HepG2 (cell line): ENCODE measurements at regions not wholly inside any gene's neighbourhood (a gene's known extent, or its start where the extent isn't known, plus 50 kb on each side); places are given as distances from the start of the nearest gene placed in this dataset.

Source experiments
- ATAC-seq: fragments of 200-7000 bp; cut with Tn5 transposase; 3 replicates; pipeline ENCODE4 v1.9.1; 2020; ENCODE audit warnings: mild to moderate bottlenecking, moderate library complexity
- BruUV-seq: library from RNA; stranded (reverse); fragments of 400-500 nt; replicated peaks from 2 replicates; lab custom pipeline; 2021; lab: Mats Ljungman, UMichigan
- CTCF ChIA-PET: fragments of 300-600 bp; formaldehyde crosslinking; extraction: SDS; loops from one replicate; lab custom pipeline; 2021; ENCODE audit warnings: low total read pairs, inconsistent platforms, low intra/inter-chr PET ratio; lab: Yijun Ruan, JAX
- POLR2A ChIA-PET: fragments of 350-600 bp; sonication (Branson Sonifier 250); formaldehyde crosslinking; loops from one replicate; lab custom pipeline; 2020; ENCODE audit warnings: antibody characterized with exemption, inconsistent platforms; lab: Yijun Ruan, JAX
- DNase-seq: peaks from one replicate; pipeline ENCODE4 v3.0.0-alpha.2; 2015; ENCODE audit warnings: low spot score
- FAIRE-seq: peaks from 3 replicates; lab custom pipeline; 2011; peaks lifted over from hg19 to GRCh38; lab: Jason Lieb, UNC
- H2AFZ ChIP-seq: one replicate; pipeline ENCODE4 v1.6.1; 2011; ENCODE audit warnings: low read length, inconsistent platforms
- H3K27ac ChIP-seq: fragments of 300-600 bp; 3 replicates; pipeline ENCODE4 v1.8.0; 2011; ENCODE audit warnings: mixed run types, mild to moderate bottlenecking, mixed read lengths, low read length, inconsistent platforms; ENCODE audit not compliant: insufficient read depth; ENCODE audit errors: extremely low read length
- H3K27me3 ChIP-seq, 2 experiments: fragments of 200-600 bp in 1 of 2; 2 replicates in 1 of 2; 3 replicates in 1 of 2; pipeline versions ENCODE4 v1.6.0 to v1.8.0; 2011; ENCODE audit warnings: low read length in 2 of 2, mild to moderate bottlenecking in 2 of 2, moderate library complexity in 2 of 2, inconsistent platforms in 1 of 2; ENCODE audit not compliant: insufficient read depth in 2 of 2, control insufficient read depth in 1 of 2
- H3K36me3 ChIP-seq, 2 experiments: fragments of 200-600 bp in 1 of 2; replicated peaks in 1 of 2; 2 replicates in 1 of 2; 3 replicates in 1 of 2; pipeline versions ENCODE4 v1.5.1 to v1.8.0; 2011; ENCODE audit warnings: low read length in 2 of 2, inconsistent platforms in 1 of 2; ENCODE audit not compliant: insufficient read depth in 2 of 2, control insufficient read depth in 1 of 2
- H3K4me1 ChIP-seq: 2 replicates; pipeline ENCODE4 v1.5.1; 2012; ENCODE audit warnings: low read length, inconsistent platforms; ENCODE audit not compliant: insufficient read depth
- H3K4me2 ChIP-seq: 2 replicates; pipeline ENCODE4 v1.6.0; 2011; ENCODE audit warnings: low read depth, low read length, inconsistent platforms
- H3K4me3 ChIP-seq, 3 experiments: fragments of 200-600 bp in 1 of 3; sonication (generic), shearing (Covaris generic) in 1 of 3; replicated peaks in 1 of 3; 2 replicates each; pipeline ENCODE4 v1.5.1; 2011 to 2016; ENCODE audit warnings: low read length in 3 of 3, inconsistent platforms in 2 of 3, low read depth in 2 of 3, mild to moderate bottlenecking in 2 of 3, control low read depth in 1 of 3, mixed read lengths in 1 of 3; ENCODE audit not compliant: insufficient read depth in 1 of 3
- H3K79me2 ChIP-seq: one replicate; pipeline ENCODE4 v1.6.1; 2011; ENCODE audit warnings: low read length, inconsistent platforms; ENCODE audit not compliant: insufficient read depth
- H3K9ac ChIP-seq: 2 replicates; pipeline ENCODE4 v1.6.0; 2011; ENCODE audit warnings: mild to moderate bottlenecking, low read depth, low read length, inconsistent platforms; ENCODE audit not compliant: insufficient read depth
- H3K9me3 ChIP-seq: 2 replicates; pipeline ENCODE4 v1.5.1; 2012; ENCODE audit warnings: mild to moderate bottlenecking, low read length
- H4K20me1 ChIP-seq: 2 replicates; pipeline ENCODE4 v1.6.0; 2011; ENCODE audit warnings: inconsistent platforms, mild to moderate bottlenecking, low read length, moderate library complexity; ENCODE audit not compliant: insufficient read depth
- CENPBD1 ChIP-seq: sonication (generic); formaldehyde crosslinking; IDR thresholded peaks from 2 replicates; pipeline ENCODE4 v1.8.0; 2022; ENCODE audit warnings: missing genetic modification reagents, low read depth, mild to moderate bottlenecking, borderline replicate concordance
- CENPX ChIP-seq: sonication (generic); formaldehyde crosslinking; IDR thresholded peaks from 2 replicates; pipeline ENCODE4 v1.9.0; 2021; ENCODE audit warnings: mild to moderate bottlenecking, missing genetic modification reagents, moderate library complexity
- CTCF ChIP-seq: sonication (generic); formaldehyde crosslinking; IDR thresholded peaks from 2 replicates; pipeline ENCODE4 v1.5.0; 2020; ENCODE audit warnings: mild to moderate bottlenecking, missing genetic modification reagents, moderate library complexity
- E2F2 ChIP-seq: sonication (generic); formaldehyde crosslinking; IDR thresholded peaks from 2 replicates; pipeline ENCODE4 v1.4.0; 2020; ENCODE audit warnings: missing genetic modification reagents, borderline replicate concordance
- ELK4 ChIP-seq: sonication (generic); formaldehyde crosslinking; IDR thresholded peaks from 2 replicates; pipeline ENCODE4 v1.9.0; 2021; ENCODE audit warnings: missing genetic modification reagents, borderline replicate concordance
- FOXJ3 ChIP-seq: sonication (generic); formaldehyde crosslinking; IDR thresholded peaks from 2 replicates; pipeline ENCODE4 v1.4.0; 2020; ENCODE audit warnings: missing genetic modification reagents, mild to moderate bottlenecking, borderline replicate concordance
- GATAD2A ChIP-seq: IDR thresholded peaks from 2 replicates; pipeline ENCODE4 v1.6.1; 2016
- JARID2 ChIP-seq: sonication (generic); formaldehyde crosslinking; IDR thresholded peaks from 2 replicates; pipeline ENCODE4 v1.8.1; 2023; ENCODE audit warnings: missing genetic modification reagents, inconsistent platforms; ENCODE audit not compliant: insufficient replicate concordance
- KLF13 ChIP-seq: sonication (generic); formaldehyde crosslinking; IDR thresholded peaks from 2 replicates; pipeline ENCODE4 v1.4.0; 2020; ENCODE audit warnings: mild to moderate bottlenecking, missing genetic modification reagents
- PRMT3 ChIP-seq: sonication (generic); formaldehyde crosslinking; IDR thresholded peaks from 2 replicates; pipeline ENCODE4 v1.8.1; 2022; ENCODE audit warnings: low read depth, mild to moderate bottlenecking, moderate library complexity, missing genetic modification reagents, borderline replicate concordance
- TMF1 ChIP-seq: sonication (generic); formaldehyde crosslinking; IDR thresholded peaks from 2 replicates; pipeline ENCODE4 v1.8.1; 2022; ENCODE audit warnings: low read depth, missing genetic modification reagents
- ZKSCAN8 ChIP-seq: IDR thresholded peaks from 2 replicates; pipeline ENCODE4 v1.6.1; 2016; ENCODE audit warnings: borderline replicate concordance, missing genetic modification reagents, missing compliant biosample characterization
- ZMYM3 ChIP-seq: sonication (generic); formaldehyde crosslinking; IDR thresholded peaks from 2 replicates; pipeline ENCODE4 v1.5.1; 2020; ENCODE audit warnings: mild to moderate bottlenecking, missing genetic modification reagents
- ZNF264 ChIP-seq: sonication (generic); formaldehyde crosslinking; IDR thresholded peaks from 2 replicates; pipeline ENCODE4 v1.4.0; 2020; ENCODE audit warnings: missing genetic modification reagents
- ZNF639 ChIP-seq: conservative IDR thresholded peaks from 2 replicates; pipeline ENCODE4 v1.6.1; 2018; ENCODE audit warnings: missing genetic modification reagents
- ZNF710 ChIP-seq: sonication (generic); formaldehyde crosslinking; IDR thresholded peaks from 2 replicates; pipeline ENCODE4 v1.5.0; 2020; ENCODE audit warnings: mild to moderate bottlenecking, missing genetic modification reagents, borderline replicate concordance
- ZSCAN25 ChIP-seq: sonication (generic); formaldehyde crosslinking; IDR thresholded peaks from 2 replicates; pipeline ENCODE4 v1.8.0; 2022; ENCODE audit warnings: mild to moderate bottlenecking, missing genetic modification reagents
- WGBS: methylation state at CpG from one replicate; pipeline ENCODE4 v1.1.6; 2017; ENCODE audit warnings: low lambda C conversion rate; 5-methylcytosine and 5-hydroxymethylcytosine counted together
- in situ Hi-C: cut with HindIII; loops from 2 replicates; pipeline ENCODE4 v1.10.0; 2017; ENCODE audit warnings: low pct_unique_long_range_greater_than_20kb; ENCODE audit not compliant: extremely low pct_ligation_motif_present
- intact Hi-C: fragments of 100-400 bp; cut with micrococcal nuclease; formaldehyde crosslinking; loops from one replicate; pipeline ENCODE4 v1.10.0; 2022; ENCODE audit not compliant: unreplicated experiment

- no peak for TF ChIP-seq ZNF639 (CRISPR knock-in tag)
- TF ChIP-seq CENPX (CRISPR knock-in tag) = no peak
- no peak for TF ChIP-seq FOXJ3 (CRISPR knock-in tag)
- no peak for TF ChIP-seq ZNF710 (CRISPR knock-in tag)
- TF ChIP-seq KLF13 (CRISPR knock-in tag) = no peak
- no peak for TF ChIP-seq ZMYM3
These were observed 215.9 kb downstream of the CRPPA start (continued) for GRCh38 chr7:16205466-16205865.

- Histone ChIP-seq H3K27me3 (no peaks in the 10 kb centered on the region), H3K4me2 (no peak overlapping the region), H3K4me1 (no peaks in the 10 kb centered on the region), H3K4me3 (no peak overlapping the region), H2AFZ (no peak overlapping the region), H3K27ac (no peak overlapping the region), H4K20me1 (no peaks in the 10 kb centered on the region), H3K9me3 (no peaks in the 10 kb centered on the region), H3K9ac (no peak overlapping the region), H3K36me3 (no peaks in the 10 kb centered on the region), H3K79me2 (no peaks in the 10 kb centered on the region)
- BruUV-seq = no TSS peak
- in situ Hi-C loops = no loop called here
- 0% methylated on average over 2 of the region's 2 CpGs for WGBS
- CTCF ChIA-PET = no interaction called here
- DNase-seq (no peak), ATAC-seq (no peak), FAIRE-seq (no peak)
- POLR2A ChIA-PET = no interaction called here
- intact Hi-C loops = no loop called here
- no peak for TF ChIP-seq ZSCAN25
- TF ChIP-seq ELK4 (CRISPR knock-in tag) = no peak
- TF ChIP-seq ZKSCAN8 (CRISPR knock-in tag) = no peak
- no peak for TF ChIP-seq PRMT3 (CRISPR knock-in tag)
- no peak for TF ChIP-seq CTCF (CRISPR knock-in tag)
- no peak for TF ChIP-seq ZNF264
- no peak for TF ChIP-seq GATAD2A (CRISPR knock-in tag)
- TF ChIP-seq CENPBD1 (CRISPR knock-in tag) = no peak
- TF ChIP-seq JARID2 (CRISPR knock-in tag) = no peak
- TF ChIP-seq E2F2 (CRISPR knock-in tag) = no peak
- TF ChIP-seq TMF1 (CRISPR knock-in tag) = no peak
These were observed 216.4 kb downstream of the CRPPA start for GRCh38 chr7:16204953-16205352.
